ENCODE measurements at regions not wholly inside any gene's neighbourhood (a gene's known extent, or its start where the extent isn't known, plus 50 kb on each side); places are given as distances from the start of the nearest gene placed in this dataset.
"Not testable (repeated sequence)": the region's sequence is repeated elsewhere in the genome, so short reads cannot be mapped to it uniquely, and the experiment has no call there.

- not testable (repeated sequence) for DNase-seq (ENCODE audit: low read depth)
Measured at GRCh38 chr7:149995369-149996026, 121.7 kb downstream of the ATP6V0E2 start.

- not testable (repeated sequence) for DNase-seq (ENCODE audit: low read depth)
Measured at GRCh38 chr7:150000780-150001599, 127.2 kb downstream of the ATP6V0E2 start.

- no peak for DNase-seq (ENCODE audit: low read depth)
Measured at GRCh38 chr7:150003304-150003810, 129.6 kb downstream of the ATP6V0E2 start.

- not testable (repeated sequence) for DNase-seq (ENCODE audit: low read depth)
Measured at GRCh38 chr7:150003973-150004372, 130.2 kb downstream of the ATP6V0E2 start.

GRCh38 chr7:150004843-150005242 is 131.1 kb downstream of the ATP6V0E2 start:
- DNase-seq (ENCODE audit: low read depth) = not testable (repeated sequence)

- not testable (repeated sequence) for DNase-seq (ENCODE audit: low read depth)
Measured at GRCh38 chr7:150009620-150010303, 136.0 kb downstream of the ATP6V0E2 start.

GRCh38 chr7:150016651-150017189 is 143.0 kb downstream of the ATP6V0E2 start:
- DNase-seq (ENCODE audit: low read depth) = not testable (repeated sequence)

GRCh38 chr7:150020210-150020609 is 146.4 kb downstream of the ATP6V0E2 start:
- DNase-seq (ENCODE audit: low read depth) = not testable (repeated sequence)

- DNase-seq (ENCODE audit: low read depth) = not testable (repeated sequence)
Measured at GRCh38 chr7:150024550-150025490, 151.1 kb downstream of the ATP6V0E2 start.

GRCh38 chr7:150025802-150026201 is 152.0 kb downstream of the ATP6V0E2 start:
- not testable (repeated sequence) for DNase-seq (ENCODE audit: low read depth)

GRCh38 chr7:150028344-150029012 is 154.7 kb downstream of the ATP6V0E2 start:
- DNase-seq (ENCODE audit: low read depth) = not testable (repeated sequence)

- DNase-seq (ENCODE audit: low read depth) = not testable (repeated sequence)
Measured at GRCh38 chr7:150029013-150029389, 155.2 kb downstream of the ATP6V0E2 start.

- DNase-seq (ENCODE audit: low read depth) = not testable (repeated sequence)
Measured at GRCh38 chr7:150031733-150032132, 158.0 kb downstream of the ATP6V0E2 start.

- not testable (repeated sequence) for DNase-seq (ENCODE audit: low read depth)
Measured at GRCh38 chr7:150033711-150034110, 159.9 kb downstream of the ATP6V0E2 start.

GRCh38 chr7:150035769-150036168 is 162.0 kb downstream of the ATP6V0E2 start:
- DNase-seq (ENCODE audit: low read depth) = not testable (repeated sequence)

- not testable (repeated sequence) for DNase-seq (ENCODE audit: low read depth)
Measured at GRCh38 chr7:150039061-150039460, 165.3 kb downstream of the ATP6V0E2 start.

- DNase-seq (ENCODE audit: low read depth) = not testable (repeated sequence)
Measured at GRCh38 chr7:150042281-150042680, 168.5 kb downstream of the ATP6V0E2 start.

- not testable (repeated sequence) for DNase-seq (ENCODE audit: low read depth)
Measured at GRCh38 chr7:150044771-150045170, 171.0 kb downstream of the ATP6V0E2 start.

- DNase-seq (ENCODE audit: low read depth) = not testable (repeated sequence)
Measured at GRCh38 chr7:150045596-150045995, 171.8 kb downstream of the ATP6V0E2 start.

All from CMK (cell line).